GM21390 (cell line): ENCODE measurements at regions not wholly inside any gene's neighbourhood (a gene's known extent, or its start where the extent isn't known, plus 50 kb on each side); places are given as distances from the start of the nearest gene placed in this dataset.

Experiments
- ATAC-seq: cut with Tn5 transposase; IDR thresholded peaks from one replicate; pipeline ENCODE4 v1.9.1; 2021; ENCODE audit not compliant: unreplicated experiment

- ATAC-seq, result no peak
These were observed 155.4 kb downstream of the ARL4C start for GRCh38 chr2:234341306-234341985.

- no peak for ATAC-seq
These were observed 157.4 kb downstream of the ARL4C start for GRCh38 chr2:234339501-234339900.

- no peak for ATAC-seq
These were observed 157.9 kb downstream of the ARL4C start for GRCh38 chr2:234339011-234339410.

DNA sequence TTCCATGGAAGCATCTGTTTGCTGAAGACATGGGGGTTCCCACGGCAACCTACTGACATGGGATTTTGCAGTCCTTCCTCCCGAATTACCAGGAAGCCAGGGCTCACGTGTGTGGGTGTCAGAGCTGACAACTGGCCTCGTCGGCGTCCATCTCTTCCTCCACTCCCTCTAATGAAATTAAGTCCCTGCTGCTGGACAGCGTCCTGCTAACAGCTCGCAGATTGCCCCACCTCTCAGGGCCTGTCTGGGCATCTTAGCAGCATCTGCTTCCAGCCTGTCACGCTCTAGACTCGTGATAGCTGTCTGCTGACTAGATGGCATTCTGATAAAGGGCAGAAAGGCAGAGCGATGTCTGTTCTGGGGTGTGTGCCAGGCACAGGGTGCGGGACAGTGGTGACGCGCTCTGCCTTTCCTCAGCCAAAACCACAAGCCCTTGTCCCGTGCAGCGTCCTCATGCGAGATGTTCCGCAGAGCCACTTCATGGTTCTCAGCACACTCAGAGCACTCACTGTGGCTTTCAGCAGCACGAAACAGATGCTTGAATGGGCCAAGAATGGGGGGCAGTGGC, 161.1 kb downstream of the ARL4C start:
- no peak for ATAC-seq

- ATAC-seq, result no peak
These were observed 162.1 kb downstream of the ARL4C start for GRCh38 chr2:234334756-234335155.

DNA sequence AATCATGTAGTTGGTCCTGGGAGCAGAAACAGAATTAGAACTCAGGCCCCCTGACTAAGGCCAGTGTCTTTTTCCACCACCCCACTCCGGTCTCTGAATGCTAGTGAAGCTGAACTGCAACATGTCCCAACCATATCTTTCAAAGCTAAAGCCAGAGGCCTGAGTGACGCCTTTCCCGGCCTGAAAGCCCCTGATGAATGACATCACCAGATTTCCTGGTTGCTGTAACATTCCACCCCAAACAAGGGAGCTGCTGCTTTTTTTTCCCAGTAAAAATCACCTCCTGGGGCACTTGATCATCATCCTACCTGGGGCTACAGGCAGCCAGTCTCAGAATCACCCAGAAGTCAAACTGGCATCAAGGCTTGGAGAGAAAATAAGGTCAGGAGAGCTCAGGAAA, 162.7 kb downstream of the ARL4C start:
- no peak for ATAC-seq

DNA sequence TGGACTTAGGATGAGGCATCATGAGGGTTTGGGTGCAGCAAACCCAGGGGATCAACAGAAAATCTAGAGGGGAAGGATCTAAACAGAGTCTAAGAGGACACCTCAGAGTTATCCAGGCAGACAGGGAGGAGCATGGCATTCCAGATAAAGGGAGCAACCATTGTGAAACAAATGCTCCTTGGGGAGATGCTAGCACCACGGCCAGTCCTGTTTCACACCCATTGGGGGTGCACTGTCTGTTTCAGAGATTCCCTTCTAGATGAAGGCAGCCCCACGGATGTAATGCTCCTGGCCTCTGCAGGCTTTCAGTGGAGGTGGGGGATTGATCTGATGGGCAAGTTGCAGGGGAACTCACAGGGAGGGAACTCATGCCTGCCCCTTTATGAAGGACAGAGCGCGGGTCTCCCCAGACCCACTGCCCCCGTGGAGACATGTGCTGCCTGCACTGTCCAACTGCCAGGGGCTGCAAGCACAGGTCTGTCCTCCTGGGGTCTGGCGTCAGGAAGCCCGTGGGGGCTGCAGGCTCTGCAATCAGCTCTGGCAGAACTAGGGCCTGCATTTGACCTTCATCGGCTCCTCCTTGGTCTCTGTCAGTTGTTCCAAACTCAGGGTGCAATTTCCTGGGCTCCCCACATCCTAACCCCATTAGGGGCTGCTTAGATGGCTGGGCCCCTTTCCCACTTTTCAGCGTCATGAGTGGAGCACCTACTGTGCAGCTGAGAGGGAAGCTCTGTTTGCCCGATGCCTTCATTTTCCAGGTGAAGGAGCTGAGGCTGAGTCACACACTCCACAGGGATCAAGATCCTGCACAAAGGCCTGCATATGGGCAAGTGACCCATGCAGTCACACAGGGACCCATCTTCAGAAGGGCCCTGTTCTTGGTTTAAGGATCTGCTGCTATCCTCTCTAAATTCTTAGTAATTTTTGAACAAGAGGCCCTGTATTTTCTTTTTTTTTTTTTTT, 163.4 kb downstream of the ARL4C start:
- ATAC-seq, result no peak

DNA sequence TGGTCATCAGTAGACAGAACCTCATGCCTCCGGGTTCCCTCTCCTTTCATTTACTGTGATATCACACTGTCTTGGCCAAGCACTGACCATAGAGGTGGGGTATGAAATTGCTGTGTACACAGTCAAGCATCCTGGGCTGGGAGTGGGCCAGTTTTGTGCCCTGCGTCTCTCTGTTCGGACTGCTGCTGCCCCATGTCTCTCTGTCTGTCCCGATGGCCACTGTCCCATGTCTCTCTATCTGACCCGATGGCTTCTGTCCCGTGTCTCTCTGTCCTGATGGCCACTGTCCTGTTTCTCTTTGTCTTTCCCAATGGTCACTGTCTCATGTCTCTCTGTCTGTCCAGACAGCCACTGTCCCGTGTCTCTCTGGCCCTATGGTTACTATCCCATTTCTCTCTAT, 164.9 kb downstream of the ARL4C start:
- no peak for ATAC-seq

DNA sequence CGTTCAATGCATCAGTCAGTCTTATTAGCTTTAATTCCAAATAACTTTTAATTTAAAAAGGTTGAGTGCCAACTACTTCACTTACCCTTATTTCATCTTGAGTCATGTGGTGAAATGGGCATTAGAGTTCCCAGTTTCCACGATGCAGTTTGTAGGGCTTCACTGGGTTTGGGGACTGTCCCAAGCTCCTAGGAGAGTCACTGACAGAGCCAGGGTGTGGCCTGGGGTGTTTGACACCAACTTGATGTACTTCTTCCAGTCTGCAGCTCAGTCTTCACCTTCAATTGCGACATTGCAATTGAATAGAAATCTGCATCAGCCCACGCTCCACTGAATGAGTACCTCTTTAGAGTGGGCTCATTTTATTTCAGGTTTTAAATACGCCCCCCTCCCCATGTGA, 165.3 kb downstream of the ARL4C start:
- ATAC-seq, result no peak

DNA sequence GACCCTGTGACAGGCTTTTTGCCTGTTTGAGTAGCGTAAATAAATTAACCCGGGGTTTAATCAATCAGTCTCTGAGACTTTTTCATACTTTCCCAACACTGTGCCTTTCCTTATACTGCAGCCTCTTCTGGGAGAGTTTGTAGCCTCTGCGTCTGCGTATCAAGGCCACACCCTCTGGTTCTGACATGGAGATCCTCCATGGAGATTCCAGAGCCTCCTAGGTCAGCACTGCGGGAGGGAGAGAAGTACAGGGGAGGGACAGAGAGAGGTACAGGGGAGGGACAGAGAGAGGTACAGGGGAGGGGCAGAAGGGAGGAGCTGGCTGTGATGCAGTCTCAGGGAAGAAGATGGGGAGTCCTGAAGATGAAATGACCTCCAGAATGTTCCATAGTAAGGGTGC, 166.0 kb downstream of the ARL4C start:
- no peak for ATAC-seq

- ATAC-seq, result no peak
These were observed 167.5 kb downstream of the ARL4C start for GRCh38 chr2:234329202-234329960.

DNA sequence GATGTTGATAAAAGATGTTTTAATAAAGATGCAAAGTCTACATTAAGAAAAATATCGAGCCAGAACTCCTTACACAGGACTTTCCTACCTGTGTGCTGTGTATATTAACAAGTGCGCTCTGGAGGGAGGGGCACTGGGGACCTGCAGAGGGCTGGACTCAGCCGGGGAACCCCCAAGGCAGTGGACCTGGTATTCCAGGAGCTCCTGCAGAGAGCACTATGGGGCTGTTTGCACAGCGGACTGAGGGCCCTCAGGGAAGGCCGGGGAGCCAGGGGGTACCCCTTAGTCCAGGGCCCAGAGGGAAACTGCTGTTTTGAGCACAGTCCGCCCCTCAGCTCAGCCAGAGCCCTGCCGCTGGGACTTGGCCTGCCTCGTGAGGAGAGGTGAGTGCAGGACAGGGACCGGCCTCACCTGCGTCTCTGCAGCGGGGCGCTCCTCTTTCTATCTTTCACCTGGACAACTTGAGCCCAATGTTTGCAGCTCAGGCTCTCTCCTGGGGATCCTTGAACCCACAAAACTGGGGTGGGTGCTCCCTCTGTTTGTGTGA, 168.4 kb downstream of the ARL4C start:
- ATAC-seq, result no peak

GRCh38 chr2:234326694-234327093, 170.2 kb downstream of the ARL4C start:
- no peak for ATAC-seq

GRCh38 chr2:234324116-234324515, 172.8 kb downstream of the ARL4C start:
- no peak for ATAC-seq

DNA sequence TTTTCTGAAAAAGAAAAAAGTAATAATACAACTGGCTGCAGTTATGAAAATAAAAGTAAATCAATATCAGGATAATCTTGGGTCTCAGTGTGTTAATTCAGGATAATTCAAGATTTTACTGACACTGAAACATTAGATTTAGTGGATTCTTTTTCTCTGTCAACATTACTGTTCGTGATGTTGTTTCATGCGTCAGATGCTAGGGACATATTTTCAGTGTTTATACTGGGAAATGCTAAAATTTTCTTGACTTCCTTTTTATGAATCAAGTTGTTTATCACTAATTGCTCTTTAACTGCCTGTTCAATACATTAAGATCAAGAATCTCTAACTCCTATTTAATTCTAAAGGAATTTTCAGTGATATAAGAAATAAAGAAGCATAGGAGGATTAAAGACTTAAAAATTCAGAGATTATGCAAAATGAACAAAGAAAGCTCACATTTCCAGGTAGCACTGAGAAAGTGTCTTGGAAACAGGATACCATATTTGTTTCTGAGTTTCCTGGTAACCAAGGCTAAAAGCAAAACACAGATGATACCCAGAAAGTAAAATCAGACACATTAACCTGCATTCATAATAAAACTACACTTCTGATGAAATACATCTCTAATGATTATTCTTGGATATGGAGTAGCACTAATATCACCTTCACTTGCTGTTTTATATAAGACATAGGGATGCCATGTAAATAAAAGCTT, 174.0 kb downstream of the ARL4C start:
- no peak for ATAC-seq

DNA sequence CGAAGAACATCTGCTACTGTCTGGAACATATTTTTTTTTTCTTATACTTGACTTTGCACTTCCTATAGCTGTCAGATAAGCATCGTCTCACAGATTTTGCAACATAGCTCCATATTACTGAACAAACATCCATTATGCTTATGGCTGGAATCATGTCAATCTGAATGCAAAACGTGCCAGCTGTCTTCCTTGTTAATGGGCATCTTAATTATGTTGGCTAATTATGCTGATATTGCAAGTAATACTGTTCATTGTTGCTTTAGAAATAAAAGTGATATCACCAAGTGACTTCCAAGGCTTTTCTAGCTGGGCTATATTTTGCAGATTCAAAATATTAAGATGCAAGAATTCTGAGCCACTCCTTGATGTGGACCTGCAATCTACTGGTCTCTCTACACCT, 176.8 kb downstream of the ARL4C start:
- ATAC-seq, result no peak

DNA sequence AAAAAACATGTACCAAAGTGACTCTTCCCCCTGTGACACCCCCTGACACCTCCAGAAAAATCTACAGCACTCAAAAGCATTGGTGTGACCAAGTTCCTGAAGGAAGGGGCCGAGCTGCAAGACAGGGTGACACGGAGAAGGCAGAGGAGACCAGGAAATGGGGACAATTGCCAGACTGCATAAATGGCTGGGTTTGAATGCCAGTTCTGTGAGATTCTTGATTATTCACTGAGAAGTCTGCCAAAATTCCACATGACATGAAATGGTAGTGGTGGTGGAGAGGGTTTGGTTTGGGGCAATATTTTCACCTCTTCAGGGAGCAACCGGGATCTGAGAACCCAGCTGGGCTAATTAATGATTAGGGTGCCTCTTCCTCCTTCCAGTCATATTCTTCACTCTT, 178.5 kb downstream of the ARL4C start:
- no peak for ATAC-seq

GRCh38 chr2:234313558-234313957, 183.3 kb downstream of the ARL4C start:
- no peak for ATAC-seq

GRCh38 chr2:234310166-234310565, 186.7 kb downstream of the ARL4C start:
- no peak for ATAC-seq

GRCh38 chr2:234309431-234309830, 187.4 kb downstream of the ARL4C start:
- no peak for ATAC-seq
